GM12873 (cell line): ENCODE measurements at regions not wholly inside any gene's neighbourhood (a gene's known extent, or its start where the extent isn't known, plus 50 kb on each side); places are given as distances from the start of the nearest gene placed in this dataset.

Source experiments
- TF ChIP-seq, protein P1 (sequence below): IDR thresholded peaks from 2 replicates; pipeline ENCODE4 v1.5.1; 2012; ENCODE audit warnings: low read depth, mild to moderate bottlenecking, moderate library complexity, low read length, control low read depth; ENCODE audit not compliant: insufficient read depth; ENCODE audit errors: missing control alignments

DNA sequence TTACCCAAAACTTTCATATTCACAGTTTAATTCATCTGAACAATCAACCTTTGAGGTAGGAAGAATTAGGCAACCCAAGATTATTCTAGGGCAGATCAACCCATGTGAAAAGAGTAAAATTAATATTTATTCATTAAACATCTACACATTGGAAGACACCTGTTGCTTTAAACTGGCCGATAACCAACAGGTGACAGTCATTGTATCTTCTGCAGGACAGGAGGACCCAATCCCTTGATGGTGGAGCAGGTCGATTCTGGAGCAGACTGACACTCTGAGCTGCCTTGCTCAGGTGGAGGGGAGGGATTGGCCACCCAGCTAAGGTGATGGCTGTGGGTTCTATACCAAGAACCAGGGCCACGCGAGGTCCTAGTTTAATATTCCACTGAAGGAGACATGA lies 230.3 kb downstream of the OSR1 start:
- TF ChIP-seq, protein P1, sequence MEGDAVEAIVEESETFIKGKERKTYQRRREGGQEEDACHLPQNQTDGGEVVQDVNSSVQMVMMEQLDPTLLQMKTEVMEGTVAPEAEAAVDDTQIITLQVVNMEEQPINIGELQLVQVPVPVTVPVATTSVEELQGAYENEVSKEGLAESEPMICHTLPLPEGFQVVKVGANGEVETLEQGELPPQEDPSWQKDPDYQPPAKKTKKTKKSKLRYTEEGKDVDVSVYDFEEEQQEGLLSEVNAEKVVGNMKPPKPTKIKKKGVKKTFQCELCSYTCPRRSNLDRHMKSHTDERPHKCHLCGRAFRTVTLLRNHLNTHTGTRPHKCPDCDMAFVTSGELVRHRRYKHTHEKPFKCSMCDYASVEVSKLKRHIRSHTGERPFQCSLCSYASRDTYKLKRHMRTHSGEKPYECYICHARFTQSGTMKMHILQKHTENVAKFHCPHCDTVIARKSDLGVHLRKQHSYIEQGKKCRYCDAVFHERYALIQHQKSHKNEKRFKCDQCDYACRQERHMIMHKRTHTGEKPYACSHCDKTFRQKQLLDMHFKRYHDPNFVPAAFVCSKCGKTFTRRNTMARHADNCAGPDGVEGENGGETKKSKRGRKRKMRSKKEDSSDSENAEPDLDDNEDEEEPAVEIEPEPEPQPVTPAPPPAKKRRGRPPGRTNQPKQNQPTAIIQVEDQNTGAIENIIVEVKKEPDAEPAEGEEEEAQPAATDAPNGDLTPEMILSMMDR = no peak

DNA sequence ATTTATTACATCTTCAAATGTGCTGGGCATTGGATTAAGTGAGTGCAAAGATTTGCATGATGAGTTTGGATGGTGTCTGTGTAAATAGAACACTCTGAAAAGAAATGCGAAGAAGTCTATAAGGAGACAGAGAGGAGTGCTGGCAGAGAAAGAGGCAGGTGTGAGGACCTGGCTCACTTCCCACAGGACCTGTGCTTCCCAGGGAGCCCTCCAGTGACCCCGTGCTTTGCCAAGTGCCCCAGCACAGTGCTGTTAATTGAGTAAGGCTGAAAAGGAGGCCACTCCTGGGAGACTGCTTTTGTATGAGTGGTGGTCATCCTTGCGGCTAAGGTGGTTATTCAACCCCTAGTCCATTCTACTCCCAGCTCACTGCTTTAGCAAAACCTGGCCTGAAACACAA lies 230.8 kb downstream of the OSR1 start:
- TF ChIP-seq, protein P1 = no peak

DNA sequence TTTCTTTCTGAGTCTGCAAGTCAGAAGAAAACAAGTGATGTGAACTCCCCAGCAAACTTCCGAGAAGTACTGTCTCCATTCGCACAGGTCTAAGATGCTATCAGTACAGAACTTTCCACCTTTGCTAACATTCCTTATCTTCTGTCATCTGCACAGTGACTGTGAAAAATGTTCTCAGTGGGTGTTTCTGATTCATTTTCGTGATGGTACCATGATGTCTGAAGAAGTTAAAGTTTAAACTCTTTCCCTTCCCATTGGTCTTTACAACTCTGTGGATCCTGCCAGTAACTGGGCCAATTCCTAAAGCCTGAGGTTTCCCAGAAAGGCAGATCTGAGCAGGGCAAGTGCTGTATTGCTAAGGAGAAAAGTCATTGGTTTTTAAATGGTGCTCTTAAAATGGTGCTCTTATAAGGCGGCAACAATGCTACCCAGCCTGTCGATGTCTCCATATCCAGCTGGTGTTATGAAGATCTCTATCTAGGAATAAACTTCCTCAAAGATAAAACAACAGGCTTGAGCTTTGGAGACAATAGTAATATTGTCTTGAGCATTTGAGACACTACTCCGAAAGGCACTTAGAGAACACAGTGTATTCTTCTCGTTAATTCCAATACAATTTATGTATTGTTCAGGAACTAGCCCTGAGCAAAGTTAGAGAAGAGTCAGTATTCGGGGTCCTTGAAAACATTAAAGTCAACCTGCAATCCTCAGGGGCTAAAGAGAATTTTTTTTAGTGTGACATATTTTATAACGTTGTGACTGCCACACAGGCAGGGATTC lies 232.3 kb downstream of the OSR1 start:
- TF ChIP-seq, protein P1 = no peak

DNA sequence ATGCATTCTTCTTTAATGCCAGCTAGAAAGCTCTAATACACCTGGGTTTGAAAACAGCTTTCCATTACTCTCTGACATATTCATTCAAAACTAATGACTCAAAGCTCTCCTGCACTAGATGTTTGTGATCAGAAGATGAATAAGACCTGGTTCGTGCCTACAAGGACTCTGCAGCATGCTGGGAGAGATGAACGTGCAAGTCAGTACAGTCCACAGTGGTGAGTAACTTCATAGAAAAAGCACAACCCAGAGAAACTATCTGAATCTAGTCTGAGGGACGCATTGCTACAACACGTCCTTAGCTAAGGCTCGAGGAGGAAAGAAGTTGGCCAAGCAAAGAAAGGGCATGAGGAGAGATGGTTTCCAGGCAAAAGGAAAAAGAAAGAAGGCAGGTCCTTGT lies 234.3 kb downstream of the OSR1 start:
- TF ChIP-seq, protein P1 = no peak

DNA sequence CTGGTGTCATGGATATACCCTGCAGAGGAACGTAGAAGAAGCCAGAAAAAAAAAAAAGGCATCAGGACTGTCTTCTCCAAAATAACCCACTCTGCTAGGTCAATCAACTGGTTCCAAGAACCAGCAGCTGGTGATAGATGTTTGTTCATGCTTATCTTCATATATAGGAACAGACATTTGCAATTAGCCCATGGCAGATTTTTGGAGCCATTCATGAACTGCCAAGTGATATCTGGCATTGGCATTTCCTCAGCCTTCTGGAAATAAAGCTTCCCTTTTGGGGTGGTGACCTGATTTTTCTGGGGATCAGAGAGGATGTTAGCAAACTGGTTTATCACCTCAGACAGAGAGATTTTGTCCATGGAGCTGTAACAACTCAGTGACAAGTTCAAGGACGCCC lies 234.9 kb downstream of the OSR1 start:
- TF ChIP-seq, protein P1 = no peak

DNA sequence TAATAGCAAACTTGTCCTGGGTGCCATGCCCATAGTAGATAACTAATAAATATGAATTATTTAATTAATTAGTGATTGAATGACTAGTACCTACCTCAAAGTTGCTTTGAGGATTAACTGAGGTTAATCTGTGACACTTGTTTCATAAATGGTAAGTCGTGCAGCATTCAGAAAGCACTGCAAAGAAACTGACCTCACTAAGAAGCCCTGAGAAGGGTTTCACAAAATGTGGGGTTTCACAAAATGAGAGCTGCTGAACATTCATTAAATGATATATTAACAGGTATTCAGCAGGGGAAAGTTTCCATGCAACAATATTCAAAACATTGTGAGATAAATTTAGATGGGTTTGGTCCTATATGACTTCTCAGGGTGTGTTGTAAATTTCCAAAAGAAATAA lies 236.2 kb downstream of the OSR1 start:
- TF ChIP-seq, protein P1 = no peak

DNA sequence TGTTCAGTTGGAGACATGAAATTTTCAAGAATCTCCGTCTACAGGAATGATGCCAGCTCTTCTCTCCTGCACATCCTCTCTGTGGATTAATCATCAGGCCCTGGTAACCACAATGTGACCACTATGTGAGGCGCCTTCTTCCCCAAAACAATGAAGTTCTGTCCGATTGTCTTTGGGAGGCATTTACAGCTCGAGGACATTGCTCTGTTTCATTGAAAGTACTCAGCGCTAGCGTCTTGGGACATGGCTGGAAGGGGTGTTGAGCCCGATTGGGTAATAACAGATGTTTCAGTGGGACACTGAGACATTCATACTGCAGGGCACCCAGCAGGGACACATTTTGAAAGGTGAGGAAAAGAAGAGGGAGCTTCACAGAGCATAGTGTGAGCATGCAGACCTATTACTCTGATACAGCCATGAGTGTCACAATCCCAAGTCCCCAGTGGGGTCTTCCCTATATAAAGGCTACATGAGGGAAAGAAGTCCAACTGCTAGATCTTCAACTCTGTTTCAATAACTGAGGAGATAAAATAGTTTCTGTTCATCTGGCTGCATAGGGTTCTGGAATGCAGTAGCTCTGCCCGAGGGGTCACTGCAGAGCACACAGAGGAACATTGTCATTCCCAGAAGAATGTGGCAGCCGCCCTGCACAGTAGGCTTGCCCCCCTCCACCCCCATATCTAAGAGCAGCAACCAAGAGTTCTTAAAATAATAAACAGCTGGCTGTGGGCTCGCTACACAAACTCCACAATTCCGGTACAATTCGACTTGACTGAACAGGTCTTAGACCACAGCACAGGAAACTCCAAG lies 237.3 kb downstream of the OSR1 start:
- TF ChIP-seq, protein P1 = no peak
